ENCODE measurements at regions not wholly inside any gene's neighbourhood (a gene's known extent, or its start where the extent isn't known, plus 50 kb on each side); places are given as distances from the start of the nearest gene placed in this dataset.

DNA sequence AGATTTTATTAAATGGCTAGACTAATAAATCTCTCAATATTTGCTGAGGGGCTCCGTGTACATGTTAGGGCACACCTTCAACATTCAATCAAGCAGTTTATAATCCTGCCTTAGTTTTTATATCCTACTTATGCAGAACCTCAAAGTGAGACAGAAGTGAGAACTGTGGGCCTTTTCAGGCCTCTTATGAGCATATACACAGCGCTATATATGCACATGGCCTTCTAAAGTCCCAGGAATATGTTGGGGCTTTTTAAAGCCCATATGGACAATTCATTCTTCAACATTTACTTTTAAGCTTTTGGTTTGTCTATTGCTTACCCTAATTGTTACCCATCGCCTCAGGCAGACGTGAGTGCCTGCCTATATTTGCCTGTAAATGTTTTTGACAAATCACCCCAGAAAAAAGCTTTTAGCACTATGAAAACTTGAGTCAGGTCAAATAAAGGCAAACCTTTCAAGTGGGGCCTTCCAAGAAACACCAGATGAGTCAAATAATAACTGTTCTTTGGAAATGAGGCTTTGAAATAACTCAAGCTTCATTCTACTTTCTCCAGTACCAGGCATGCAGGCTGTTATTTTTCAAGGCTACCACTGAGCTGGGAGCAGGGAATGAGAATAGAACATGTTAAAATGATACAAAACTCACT, 58.2 kb downstream of the ESM1 start:
- H3K9me2 ChIP-seq (replicated peaks; ENCODE audit: low read depth, low read length): no peaks in the 10 kb centered on the region
- no peak for TF ChIP-seq EZH2phosphoT487 (IDR thresholded peaks at IDR 0.05; ENCODE audit: borderline replicate concordance)
- H2AFZ ChIP-seq (ENCODE audit: low read length): no peak overlapping the region

DNA sequence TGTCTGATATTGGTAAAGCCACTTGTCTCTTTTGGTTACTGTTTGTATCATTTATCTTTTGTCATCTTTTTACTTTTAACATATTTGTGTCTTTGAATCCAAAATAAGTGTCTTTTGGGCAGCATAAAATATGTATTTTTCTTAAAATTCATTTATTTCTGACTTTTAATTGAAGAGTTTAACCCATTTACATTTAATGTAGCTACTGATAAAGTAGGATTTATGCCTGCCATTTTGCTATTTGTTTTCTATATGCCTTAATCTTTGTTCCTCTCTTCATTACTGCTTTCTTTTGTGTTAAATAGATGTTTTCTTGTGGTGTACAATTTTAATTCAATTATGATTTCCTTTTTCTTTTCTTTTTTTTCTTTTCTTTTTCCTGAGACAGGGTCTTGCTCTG, 60.9 kb downstream of the ESM1 start:
- Histone ChIP-seq H3K9me3 (ENCODE audit: insufficient read depth, low read depth, low read length) (peaks cover 6% of the 10 kb centered on the region; the same call in 1 of the 2 replicates), H3K9ac (ENCODE audit: low read depth, low read length, poor library complexity, severe bottlenecking) (no peak overlapping the region), H3F3A (ENCODE audit: low read depth) (no peaks in the 10 kb centered on the region), H3K4me1 (ENCODE audit: insufficient read depth, low read length, poor library complexity, severe bottlenecking) (no peaks in the 10 kb centered on the region), H3K79me2 (ENCODE audit: insufficient read depth, low read length) (no peaks in the 10 kb centered on the region), H3K9me2 (replicated peaks; ENCODE audit: low read depth, low read length) (no peaks in the 10 kb centered on the region), H3K4me3 (ENCODE audit: low read length, poor library complexity, severe bottlenecking) (no peak overlapping the region), H2AFZ (ENCODE audit: low read length) (no peak overlapping the region), H3K27me3 (ENCODE audit: insufficient read depth, low read length, poor library complexity, severe bottlenecking) (no peaks in the 10 kb centered on the region), H3K4me2 (ENCODE audit: low read depth, low read length, poor library complexity, severe bottlenecking) (no peak overlapping the region), H3K36me3 (ENCODE audit: insufficient read depth, low read length) (no peaks in the 10 kb centered on the region), H4K20me1 (ENCODE audit: insufficient read depth, low read length, poor library complexity, severe bottlenecking) (no peaks in the 10 kb centered on the region)
- TF ChIP-seq, protein P1, sequence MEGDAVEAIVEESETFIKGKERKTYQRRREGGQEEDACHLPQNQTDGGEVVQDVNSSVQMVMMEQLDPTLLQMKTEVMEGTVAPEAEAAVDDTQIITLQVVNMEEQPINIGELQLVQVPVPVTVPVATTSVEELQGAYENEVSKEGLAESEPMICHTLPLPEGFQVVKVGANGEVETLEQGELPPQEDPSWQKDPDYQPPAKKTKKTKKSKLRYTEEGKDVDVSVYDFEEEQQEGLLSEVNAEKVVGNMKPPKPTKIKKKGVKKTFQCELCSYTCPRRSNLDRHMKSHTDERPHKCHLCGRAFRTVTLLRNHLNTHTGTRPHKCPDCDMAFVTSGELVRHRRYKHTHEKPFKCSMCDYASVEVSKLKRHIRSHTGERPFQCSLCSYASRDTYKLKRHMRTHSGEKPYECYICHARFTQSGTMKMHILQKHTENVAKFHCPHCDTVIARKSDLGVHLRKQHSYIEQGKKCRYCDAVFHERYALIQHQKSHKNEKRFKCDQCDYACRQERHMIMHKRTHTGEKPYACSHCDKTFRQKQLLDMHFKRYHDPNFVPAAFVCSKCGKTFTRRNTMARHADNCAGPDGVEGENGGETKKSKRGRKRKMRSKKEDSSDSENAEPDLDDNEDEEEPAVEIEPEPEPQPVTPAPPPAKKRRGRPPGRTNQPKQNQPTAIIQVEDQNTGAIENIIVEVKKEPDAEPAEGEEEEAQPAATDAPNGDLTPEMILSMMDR (conservative IDR thresholded peaks at IDR 0.05; ENCODE audit: low read length): no peak
- no peak for TF ChIP-seq EZH2phosphoT487 (IDR thresholded peaks at IDR 0.05; ENCODE audit: borderline replicate concordance)

More for the DNA sequence above, 58.2 kb downstream of the ESM1 start:
- H3K9me3 ChIP-seq (ENCODE audit: insufficient read depth, low read depth, low read length): peaks cover 6% of the 10 kb centered on the region; the same call in 1 of the 2 replicates
- no peaks in the 10 kb centered on the region for H4K20me1 ChIP-seq (ENCODE audit: insufficient read depth, low read length, poor library complexity, severe bottlenecking)
- no peaks in the 10 kb centered on the region for H3K4me1 ChIP-seq (ENCODE audit: insufficient read depth, low read length, poor library complexity, severe bottlenecking)
- H3F3A ChIP-seq (ENCODE audit: low read depth): no peaks in the 10 kb centered on the region
- H3K4me3 ChIP-seq (ENCODE audit: low read length, poor library complexity, severe bottlenecking): no peak overlapping the region
- no peaks in the 10 kb centered on the region for H3K79me2 ChIP-seq (ENCODE audit: insufficient read depth, low read length)
- H3K4me2 ChIP-seq (ENCODE audit: low read depth, low read length, poor library complexity, severe bottlenecking): no peak overlapping the region
- H3K9ac ChIP-seq (ENCODE audit: low read depth, low read length, poor library complexity, severe bottlenecking): no peak overlapping the region
- no peaks in the 10 kb centered on the region for H3K36me3 ChIP-seq (ENCODE audit: insufficient read depth, low read length)
- no peaks in the 10 kb centered on the region for H3K27me3 ChIP-seq (ENCODE audit: insufficient read depth, low read length, poor library complexity, severe bottlenecking)

DNA sequence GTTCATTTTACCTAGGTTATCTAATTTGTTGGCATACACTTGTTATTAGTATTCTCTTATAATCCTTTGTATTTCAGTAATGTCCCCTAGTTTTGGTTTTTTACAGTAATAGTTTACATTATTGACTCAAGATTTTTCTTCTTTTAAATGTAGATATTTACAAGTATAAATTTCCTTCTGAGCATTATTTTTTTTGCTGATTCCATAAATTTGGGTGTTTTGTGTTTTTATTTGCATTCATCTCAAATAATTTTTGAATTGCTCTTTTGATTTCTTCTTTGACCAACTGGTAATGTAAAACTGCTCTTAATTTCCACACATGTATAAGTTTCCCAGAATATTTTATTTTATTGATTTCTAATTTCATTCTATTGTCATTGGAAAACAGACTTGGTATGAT, 68.1 kb downstream of the ESM1 start:
- Histone ChIP-seq H3K4me2 (ENCODE audit: low read depth, low read length, poor library complexity, severe bottlenecking) (no peak overlapping the region), H3K9me2 (replicated peaks; ENCODE audit: low read depth, low read length) (no peaks in the 10 kb centered on the region), H3K4me1 (ENCODE audit: insufficient read depth, low read length, poor library complexity, severe bottlenecking) (no peaks in the 10 kb centered on the region), H3F3A (ENCODE audit: low read depth) (no peaks in the 10 kb centered on the region), H4K20me1 (ENCODE audit: insufficient read depth, low read length, poor library complexity, severe bottlenecking) (no peaks in the 10 kb centered on the region), H2AFZ (ENCODE audit: low read length) (no peak overlapping the region), H3K36me3 (ENCODE audit: insufficient read depth, low read length) (no peaks in the 10 kb centered on the region), H3K9me3 (ENCODE audit: insufficient read depth, low read depth, low read length) (no peaks in the 10 kb centered on the region), H3K79me2 (ENCODE audit: insufficient read depth, low read length) (no peaks in the 10 kb centered on the region), H3K4me3 (ENCODE audit: low read length, poor library complexity, severe bottlenecking) (no peak overlapping the region), H3K9ac (ENCODE audit: low read depth, low read length, poor library complexity, severe bottlenecking) (no peak overlapping the region), H3K27me3 (ENCODE audit: insufficient read depth, low read length, poor library complexity, severe bottlenecking) (no peaks in the 10 kb centered on the region)
- TF ChIP-seq, protein P1 (conservative IDR thresholded peaks at IDR 0.05; ENCODE audit: low read length): no peak
- TF ChIP-seq EZH2phosphoT487 (IDR thresholded peaks at IDR 0.05; ENCODE audit: borderline replicate concordance): no peak

Data from Loucy (cell line).